PC-9 (cell line): ENCODE measurements at regions not wholly inside any gene's neighbourhood (a gene's known extent, or its start where the extent isn't known, plus 50 kb on each side); places are given as distances from the start of the nearest gene placed in this dataset.

Experiments used
- EZH2 ChIP-seq: fragments of 200-600 bp; sonication (generic); IDR thresholded peaks from 2 replicates; pipeline ENCODE4 v1.8.0; 2017; ENCODE audit warnings: antibody characterized with exemption, low read depth
- TF ChIP-seq, protein P1 (sequence below): fragments of 200-600 bp; sonication (generic); conservative IDR thresholded peaks from 2 replicates; pipeline ENCODE4 v1.6.1; 2017; ENCODE audit warnings: mixed run types, antibody characterized with exemption, mild to moderate bottlenecking, moderate library complexity

DNA sequence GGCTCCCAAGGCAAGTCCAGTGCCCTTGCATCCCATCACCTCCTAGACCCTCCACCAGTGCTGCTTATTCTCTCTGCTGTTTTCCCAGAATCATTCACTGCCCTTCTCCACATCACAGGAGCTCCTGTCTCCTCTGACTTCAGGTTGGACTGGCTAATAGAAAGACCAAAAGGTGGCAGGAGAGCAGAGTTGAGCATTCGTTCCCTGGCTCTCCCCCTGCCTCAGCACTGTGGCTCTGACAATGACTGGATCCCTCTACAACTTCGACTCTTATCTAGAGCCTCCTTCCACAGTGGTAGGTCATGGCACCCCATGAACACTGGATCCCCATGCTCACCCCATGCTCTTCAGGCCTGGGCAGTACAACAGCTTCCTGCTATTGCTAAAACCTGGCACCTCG lies 243.6 kb downstream of the LRRN1 start:
- TF ChIP-seq, protein P1, sequence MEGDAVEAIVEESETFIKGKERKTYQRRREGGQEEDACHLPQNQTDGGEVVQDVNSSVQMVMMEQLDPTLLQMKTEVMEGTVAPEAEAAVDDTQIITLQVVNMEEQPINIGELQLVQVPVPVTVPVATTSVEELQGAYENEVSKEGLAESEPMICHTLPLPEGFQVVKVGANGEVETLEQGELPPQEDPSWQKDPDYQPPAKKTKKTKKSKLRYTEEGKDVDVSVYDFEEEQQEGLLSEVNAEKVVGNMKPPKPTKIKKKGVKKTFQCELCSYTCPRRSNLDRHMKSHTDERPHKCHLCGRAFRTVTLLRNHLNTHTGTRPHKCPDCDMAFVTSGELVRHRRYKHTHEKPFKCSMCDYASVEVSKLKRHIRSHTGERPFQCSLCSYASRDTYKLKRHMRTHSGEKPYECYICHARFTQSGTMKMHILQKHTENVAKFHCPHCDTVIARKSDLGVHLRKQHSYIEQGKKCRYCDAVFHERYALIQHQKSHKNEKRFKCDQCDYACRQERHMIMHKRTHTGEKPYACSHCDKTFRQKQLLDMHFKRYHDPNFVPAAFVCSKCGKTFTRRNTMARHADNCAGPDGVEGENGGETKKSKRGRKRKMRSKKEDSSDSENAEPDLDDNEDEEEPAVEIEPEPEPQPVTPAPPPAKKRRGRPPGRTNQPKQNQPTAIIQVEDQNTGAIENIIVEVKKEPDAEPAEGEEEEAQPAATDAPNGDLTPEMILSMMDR: no peak
- TF ChIP-seq EZH2: no peak
